Adipocyte (in vitro differentiated cells): ENCODE measurements at regions not wholly inside any gene's neighbourhood (a gene's known extent, or its start where the extent isn't known, plus 50 kb on each side); places are given as distances from the start of the nearest gene placed in this dataset.
"Not testable (repeated sequence)": the region's sequence is repeated elsewhere in the genome, so short reads cannot be mapped to it uniquely, and the experiment has no call there.

Experiments
- DNase-seq: peaks from one replicate; pipeline ENCODE4 v3.0.0-alpha.2; 2015; ENCODE audit warnings: low read depth
- H3K27me3 ChIP-seq: replicated peaks from 2 replicates; pipeline ENCODE4 v1.7.0; 2013; ENCODE audit warnings: mild to moderate bottlenecking, low read length, moderate library complexity; ENCODE audit not compliant: control insufficient read depth, insufficient read depth
- H3K36me3 ChIP-seq: 2 replicates; pipeline ENCODE4 v1.7.0; 2013; ENCODE audit warnings: low read length, mild to moderate bottlenecking, moderate library complexity; ENCODE audit not compliant: control insufficient read depth, insufficient read depth, severe bottlenecking
- H3K4me1 ChIP-seq: 2 replicates; pipeline ENCODE4 v1.7.0; 2013; ENCODE audit warnings: mild to moderate bottlenecking, low read length, moderate library complexity; ENCODE audit not compliant: control insufficient read depth, insufficient read depth
- H3K4me3 ChIP-seq: 2 replicates; pipeline ENCODE4 v1.7.0; 2013; ENCODE audit warnings: mild to moderate bottlenecking, low read length, moderate library complexity
- H3K9ac ChIP-seq: 2 replicates; pipeline ENCODE4 v1.7.0; 2013; ENCODE audit warnings: mild to moderate bottlenecking, low read length, moderate library complexity
- H3K9me3 ChIP-seq: 2 replicates; pipeline ENCODE4 v1.7.0; 2013; ENCODE audit warnings: mild to moderate bottlenecking, low read length, moderate library complexity; ENCODE audit not compliant: control insufficient read depth

DNA sequence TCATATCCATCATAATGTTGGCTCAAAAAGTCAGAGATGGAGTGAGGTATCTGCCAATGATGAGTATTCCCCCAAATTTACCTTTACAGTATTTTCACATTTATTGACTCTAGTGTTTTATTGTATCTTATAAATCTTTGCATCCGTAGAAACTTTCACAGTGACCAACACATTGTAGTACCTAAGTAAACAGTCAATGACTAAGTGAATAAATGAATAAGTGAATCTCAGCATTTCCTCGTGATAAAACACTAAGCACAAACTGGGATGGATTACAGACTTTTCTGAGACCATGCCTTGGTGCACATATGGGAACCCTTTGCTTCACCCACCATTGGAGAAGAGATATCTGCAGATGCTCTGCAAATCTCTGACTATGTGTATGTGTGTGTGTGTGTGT is 429.9 kb downstream of the NR4A2 start:
- no peaks in the 10 kb centered on the region for H3K27me3 ChIP-seq
- H3K4me3 ChIP-seq = no peak overlapping the region
- no peaks in the 10 kb centered on the region for H3K9me3 ChIP-seq
- no peak overlapping the region for H3K9ac ChIP-seq
- H3K4me1 ChIP-seq = no peaks in the 10 kb centered on the region
- H3K36me3 ChIP-seq = no peaks in the 10 kb centered on the region
- no peak for DNase-seq

DNA sequence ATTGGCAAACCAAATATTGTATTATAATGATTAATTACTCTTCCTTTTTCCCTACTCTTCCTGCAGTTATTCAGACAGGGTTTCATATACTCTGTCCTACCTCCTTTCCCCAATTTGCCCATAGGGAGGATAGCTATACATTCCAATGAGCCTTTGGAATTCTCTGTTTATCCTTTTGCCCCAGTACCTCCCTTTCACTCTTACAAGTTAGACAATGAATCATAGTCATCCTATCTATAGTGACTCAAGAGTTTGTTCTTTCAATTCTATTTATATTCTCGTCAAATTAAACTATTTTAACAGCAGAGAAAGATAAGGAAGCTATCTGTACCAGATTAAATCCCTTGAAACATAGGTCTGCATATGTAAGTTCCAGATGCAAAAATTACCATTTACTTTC is 437.5 kb downstream of the NR4A2 start:
- no peaks in the 10 kb centered on the region for H3K27me3 ChIP-seq
- peaks cover 6% of the 10 kb centered on the region for H3K9me3 ChIP-seq
- no peak overlapping the region for H3K9ac ChIP-seq
- H3K36me3 ChIP-seq = no peaks in the 10 kb centered on the region
- H3K4me3 ChIP-seq = no peak overlapping the region
- peak; percentile 47 for DNase-seq
- no peaks in the 10 kb centered on the region for H3K4me1 ChIP-seq

DNA sequence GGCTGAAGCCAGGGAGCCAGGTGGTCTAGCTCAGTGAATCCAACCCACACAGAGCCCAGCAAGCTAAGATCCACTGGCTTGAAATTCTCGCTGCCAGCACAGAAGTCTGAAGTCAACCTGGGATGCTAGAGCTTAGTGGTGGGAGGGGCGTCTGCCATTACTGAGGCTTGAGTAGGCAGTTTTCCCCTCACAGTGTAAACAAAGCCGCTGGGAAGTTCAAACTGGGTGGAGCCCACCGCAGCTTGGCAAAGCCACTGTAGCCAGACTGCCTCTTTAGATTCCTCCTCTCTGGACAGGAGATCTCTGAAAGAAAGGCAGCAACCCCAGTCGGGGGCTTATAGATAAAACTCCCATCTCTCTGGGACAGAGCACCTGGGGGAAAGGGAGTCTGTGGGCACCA is 452.1 kb downstream of the NR4A2 start:
- H3K9ac ChIP-seq, H3K9me3 ChIP-seq, H3K27me3 ChIP-seq, H3K4me3 ChIP-seq, H3K36me3 ChIP-seq, DNase-seq, H3K4me1 ChIP-seq: not testable (repeated sequence)

DNA sequence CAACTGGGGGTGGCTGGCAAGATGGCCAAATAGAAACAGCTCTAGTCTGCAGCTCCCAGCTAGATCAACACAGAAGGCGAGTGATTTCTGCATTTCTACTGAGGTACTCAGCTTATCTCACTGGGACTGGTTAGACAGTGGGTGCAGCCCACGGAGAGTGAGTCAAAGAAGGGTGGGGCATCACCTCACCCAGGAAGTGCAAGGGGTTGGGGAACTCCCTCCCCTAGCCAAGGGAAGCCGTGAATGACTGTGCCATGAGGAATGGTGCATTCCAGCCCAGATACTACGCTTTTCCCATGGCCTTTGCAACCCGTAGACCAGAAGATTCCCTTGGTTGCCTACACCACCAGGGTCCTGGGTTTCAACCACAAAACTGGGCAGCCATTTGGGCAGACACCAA is 452.6 kb downstream of the NR4A2 start:
- DNase-seq = peak; percentile 57
- H3K4me1 ChIP-seq, H3K9ac ChIP-seq, H3K9me3 ChIP-seq, H3K4me3 ChIP-seq, H3K27me3 ChIP-seq, H3K36me3 ChIP-seq: not testable (repeated sequence)

DNA sequence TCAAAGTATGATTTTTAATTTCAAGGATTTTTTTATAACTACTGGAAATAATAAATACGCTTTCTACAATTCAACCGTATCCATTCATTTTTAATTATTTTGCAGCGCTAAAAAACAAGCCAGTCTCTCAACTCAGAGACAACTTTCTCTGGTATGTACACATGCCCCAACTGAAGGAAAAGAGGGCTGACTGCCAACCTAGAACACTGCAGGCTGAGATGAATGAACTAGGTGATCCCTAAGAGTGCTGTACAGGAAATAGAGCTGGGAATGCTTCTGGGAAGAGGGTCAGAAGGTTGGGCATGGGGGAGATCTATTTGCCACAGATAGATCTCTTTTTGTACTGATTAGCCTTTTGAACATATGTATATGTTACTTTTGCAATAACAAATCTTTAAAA is 460.1 kb downstream of the NR4A2 start:
- no peak overlapping the region for H3K4me3 ChIP-seq
- no peaks in the 10 kb centered on the region for H3K36me3 ChIP-seq
- H3K27me3 ChIP-seq = no peaks in the 10 kb centered on the region
- DNase-seq = no peak
- no peak overlapping the region for H3K9ac ChIP-seq
- H3K9me3 ChIP-seq = peaks cover 5% of the 10 kb centered on the region
- H3K4me1 ChIP-seq = no peaks in the 10 kb centered on the region

DNA sequence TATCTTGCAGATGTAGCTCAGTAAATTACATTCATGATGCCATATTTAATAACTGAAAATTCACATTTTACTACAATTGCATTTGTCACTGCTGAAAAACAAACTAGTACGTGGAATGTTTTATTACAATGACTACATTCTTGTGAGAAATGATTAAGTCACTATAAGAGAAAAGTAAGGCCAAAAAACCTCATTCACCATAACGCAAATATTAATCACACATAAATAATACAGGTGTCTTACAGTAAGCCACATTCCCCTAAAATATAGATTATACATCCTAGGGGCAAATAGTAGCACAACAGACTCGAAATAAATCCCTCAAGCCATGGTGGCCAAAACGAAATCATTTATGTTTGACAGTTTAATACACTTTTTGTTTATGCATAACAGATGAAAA is 460.6 kb downstream of the NR4A2 start:
- Histone ChIP-seq H3K36me3 (no peaks in the 10 kb centered on the region), H3K9ac (no peak overlapping the region), H3K4me3 (no peak overlapping the region), H3K4me1 (no peaks in the 10 kb centered on the region), H3K27me3 (no peaks in the 10 kb centered on the region), H3K9me3 (peaks cover 5% of the 10 kb centered on the region)
- no peak for DNase-seq

DNA sequence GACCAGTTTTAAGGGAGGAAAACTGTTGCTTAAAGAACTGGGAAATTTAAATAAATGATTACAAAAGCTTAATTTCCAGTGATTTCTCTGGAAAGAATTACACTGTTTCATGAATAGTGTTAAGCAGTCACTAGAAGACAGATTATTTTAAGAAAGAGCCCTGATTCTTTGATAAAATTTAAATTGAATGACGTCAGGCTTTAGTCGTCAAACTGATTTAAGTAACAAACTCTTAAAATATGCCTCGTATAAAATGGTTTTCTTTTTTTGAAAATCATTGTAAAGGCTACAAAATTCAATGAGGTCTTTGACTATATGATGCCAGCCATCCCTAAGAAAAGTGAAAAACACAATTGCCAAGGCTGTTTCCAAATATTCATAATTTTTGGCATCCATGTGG is 465.0 kb downstream of the NR4A2 start:
- H3K36me3 ChIP-seq = no peaks in the 10 kb centered on the region
- DNase-seq = no peak
- no peaks in the 10 kb centered on the region for H3K27me3 ChIP-seq
- H3K4me3 ChIP-seq = no peak overlapping the region
- H3K9ac ChIP-seq = no peak overlapping the region
- H3K9me3 ChIP-seq = no peaks in the 10 kb centered on the region
- no peaks in the 10 kb centered on the region for H3K4me1 ChIP-seq

DNA sequence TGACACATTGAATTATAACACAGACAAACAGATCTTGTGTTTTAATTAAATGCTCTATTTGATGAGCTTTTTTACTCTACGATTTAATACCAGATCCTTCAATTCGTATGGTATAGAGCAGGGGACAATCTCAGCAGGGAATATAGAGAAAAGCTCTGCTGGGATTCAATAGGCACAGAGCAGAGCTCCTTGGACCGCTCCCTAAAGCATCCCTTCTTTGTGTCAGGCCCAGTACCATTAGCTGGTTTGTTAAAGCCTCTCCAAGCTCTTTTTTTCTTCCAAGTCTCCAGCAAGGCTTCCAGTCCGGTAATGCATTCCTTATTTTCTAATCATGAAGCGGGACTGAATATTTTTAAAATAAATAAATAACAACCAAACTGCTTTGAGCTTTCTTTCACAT is 466.0 kb downstream of the NR4A2 start:
- no peak for DNase-seq
- H3K4me3 ChIP-seq = no peak overlapping the region
- H3K9me3 ChIP-seq = no peaks in the 10 kb centered on the region
- H3K9ac ChIP-seq = no peak overlapping the region
- no peaks in the 10 kb centered on the region for H3K4me1 ChIP-seq
- H3K27me3 ChIP-seq = no peaks in the 10 kb centered on the region
- no peaks in the 10 kb centered on the region for H3K36me3 ChIP-seq

DNA sequence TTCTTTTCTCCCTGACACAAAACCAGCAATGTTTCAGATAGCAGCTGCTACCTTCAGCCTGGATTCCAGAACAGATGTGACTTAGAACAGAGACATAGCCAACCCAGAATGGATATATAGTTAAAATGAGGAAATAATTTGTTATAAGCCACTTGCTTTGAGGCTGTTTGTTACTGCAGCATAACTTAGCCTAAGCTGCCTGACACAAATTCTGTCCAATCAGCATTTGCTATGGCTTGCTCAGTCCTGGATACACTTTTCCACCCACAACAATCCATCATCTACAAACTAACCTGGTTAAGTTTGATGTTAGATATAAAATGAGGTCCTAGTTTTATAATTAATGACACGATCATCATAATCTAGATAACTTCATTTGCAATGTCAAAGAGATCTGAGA is 480.4 kb downstream of the NR4A2 start:
- no peaks in the 10 kb centered on the region for H3K36me3 ChIP-seq
- H3K9me3 ChIP-seq = peaks cover 2% of the 10 kb centered on the region
- H3K27me3 ChIP-seq = no peaks in the 10 kb centered on the region
- no peak overlapping the region for H3K4me3 ChIP-seq
- H3K9ac ChIP-seq = no peak overlapping the region
- H3K4me1 ChIP-seq = no peaks in the 10 kb centered on the region
- no peak for DNase-seq

DNA sequence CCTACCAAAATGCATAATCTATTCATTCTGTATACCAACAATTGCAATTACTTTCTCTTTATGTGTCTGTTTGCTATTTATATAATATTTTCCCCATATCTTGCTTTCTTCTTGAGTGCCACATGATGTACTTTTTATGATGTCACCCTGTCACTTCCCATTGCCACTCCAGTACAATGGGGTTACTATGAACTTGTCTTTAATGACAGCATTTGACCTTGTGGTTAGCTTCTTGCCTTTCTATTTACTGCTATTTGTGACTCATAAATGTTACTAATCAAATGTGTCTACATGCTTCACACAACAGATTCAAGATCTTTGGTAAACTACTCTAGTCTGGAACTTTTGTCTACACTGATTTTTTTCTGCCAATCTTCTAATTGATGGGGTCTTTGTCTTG is 486.3 kb downstream of the NR4A2 start:
- peaks cover 2% of the 10 kb centered on the region for H3K9me3 ChIP-seq
- no peak overlapping the region for H3K4me3 ChIP-seq
- H3K27me3 ChIP-seq = no peaks in the 10 kb centered on the region
- H3K4me1 ChIP-seq = peaks cover 8% of the 10 kb centered on the region
- H3K9ac ChIP-seq = no peak overlapping the region
- no peaks in the 10 kb centered on the region for H3K36me3 ChIP-seq
- DNase-seq = peak; percentile 12

DNA sequence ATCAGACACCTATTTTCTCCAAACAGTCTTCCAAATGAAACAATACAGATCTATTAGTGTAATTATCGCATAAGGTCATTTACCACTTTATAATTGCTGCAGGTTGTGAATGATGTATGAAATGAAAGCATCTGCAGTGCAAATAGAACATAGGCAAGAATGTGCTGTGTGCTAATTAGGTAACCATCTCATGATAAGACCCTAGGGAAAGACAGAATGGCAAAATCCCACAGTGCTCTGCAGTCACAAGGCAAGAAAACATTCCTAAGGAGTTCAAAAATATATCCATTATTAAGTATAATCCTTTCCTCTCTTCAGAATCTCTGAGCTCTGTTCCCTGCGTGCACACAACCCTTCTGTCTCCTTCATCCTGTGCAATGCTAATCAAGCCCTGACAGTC is 488.1 kb downstream of the NR4A2 start:
- H3K4me3 ChIP-seq = no peak overlapping the region
- H3K9me3 ChIP-seq = peaks cover 2% of the 10 kb centered on the region
- H3K27me3 ChIP-seq = no peaks in the 10 kb centered on the region
- no peak for DNase-seq
- H3K4me1 ChIP-seq = peaks cover 13% of the 10 kb centered on the region
- no peaks in the 10 kb centered on the region for H3K36me3 ChIP-seq
- H3K9ac ChIP-seq = no peak overlapping the region

DNA sequence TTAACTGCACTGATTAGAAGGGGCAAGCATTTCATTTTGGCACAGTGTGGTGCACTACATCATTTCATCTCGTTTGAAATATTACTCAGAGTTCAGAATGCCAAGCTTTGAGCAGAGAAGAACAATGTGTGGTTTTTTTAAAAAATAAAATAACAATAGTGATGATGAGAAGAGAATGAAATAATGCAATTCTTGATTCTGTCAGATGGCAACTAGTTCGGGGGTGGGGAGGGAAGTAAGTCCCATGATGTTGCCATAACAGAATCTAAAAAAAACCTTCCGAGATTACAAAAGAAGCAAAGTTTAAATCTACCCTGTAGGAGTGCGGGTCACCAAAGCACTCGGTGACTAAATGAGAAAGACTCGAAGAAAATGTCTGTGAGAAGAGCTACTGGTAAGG is 490.4 kb downstream of the NR4A2 start:
- peaks cover 13% of the 10 kb centered on the region for H3K4me1 ChIP-seq
- no peaks in the 10 kb centered on the region for H3K36me3 ChIP-seq
- H3K4me3 ChIP-seq = no peak overlapping the region
- no peak overlapping the region for H3K9ac ChIP-seq
- no peaks in the 10 kb centered on the region for H3K27me3 ChIP-seq
- H3K9me3 ChIP-seq = no peaks in the 10 kb centered on the region
- DNase-seq = peak; percentile 87
